GM12875 (cell line): ENCODE measurements at regions not wholly inside any gene's neighbourhood (a gene's known extent, or its start where the extent isn't known, plus 50 kb on each side); places are given as distances from the start of the nearest gene placed in this dataset.

Experiments
- H3K4me3 ChIP-seq: one replicate; pipeline ENCODE4 v1.5.1; 2011; ENCODE audit warnings: low read depth, low read length, control low read depth
- TF ChIP-seq, protein P1 (sequence below): IDR thresholded peaks from 2 replicates; pipeline ENCODE4 v1.5.1; 2011; ENCODE audit warnings: low read depth, mild to moderate bottlenecking, control low read depth, inconsistent platforms, low read length, moderate library complexity, borderline replicate concordance; ENCODE audit not compliant: insufficient read depth

DNA sequence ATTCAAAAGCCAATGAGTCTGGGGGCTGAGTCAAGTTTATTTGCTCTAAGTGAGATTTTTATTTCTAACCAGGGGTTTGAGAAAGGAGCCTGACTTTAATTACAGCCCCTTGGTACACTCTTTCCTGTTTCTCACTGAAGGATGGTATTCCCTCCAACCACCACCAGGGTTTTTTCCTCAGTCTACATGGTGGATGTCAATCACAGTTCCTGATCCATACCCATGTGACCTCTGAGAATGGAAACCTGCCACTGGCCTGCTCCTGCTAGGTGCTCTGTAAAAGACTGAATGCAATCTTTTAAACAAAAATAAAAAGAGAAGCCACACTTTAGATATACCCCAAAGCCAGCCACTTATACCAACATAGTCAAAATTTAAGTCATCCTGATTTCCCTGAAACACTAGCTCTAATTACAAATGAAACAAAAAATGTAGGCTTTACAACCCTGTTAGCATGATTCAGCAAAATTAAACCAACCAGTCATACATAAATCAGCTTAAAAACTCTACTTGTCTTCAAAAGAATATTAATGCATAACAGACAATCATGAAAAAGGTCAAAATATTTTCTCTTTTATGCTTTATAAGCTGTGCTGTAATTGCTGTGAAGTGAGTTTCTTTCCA is 112.1 kb upstream of the NWD2 start:
- TF ChIP-seq, protein P1, sequence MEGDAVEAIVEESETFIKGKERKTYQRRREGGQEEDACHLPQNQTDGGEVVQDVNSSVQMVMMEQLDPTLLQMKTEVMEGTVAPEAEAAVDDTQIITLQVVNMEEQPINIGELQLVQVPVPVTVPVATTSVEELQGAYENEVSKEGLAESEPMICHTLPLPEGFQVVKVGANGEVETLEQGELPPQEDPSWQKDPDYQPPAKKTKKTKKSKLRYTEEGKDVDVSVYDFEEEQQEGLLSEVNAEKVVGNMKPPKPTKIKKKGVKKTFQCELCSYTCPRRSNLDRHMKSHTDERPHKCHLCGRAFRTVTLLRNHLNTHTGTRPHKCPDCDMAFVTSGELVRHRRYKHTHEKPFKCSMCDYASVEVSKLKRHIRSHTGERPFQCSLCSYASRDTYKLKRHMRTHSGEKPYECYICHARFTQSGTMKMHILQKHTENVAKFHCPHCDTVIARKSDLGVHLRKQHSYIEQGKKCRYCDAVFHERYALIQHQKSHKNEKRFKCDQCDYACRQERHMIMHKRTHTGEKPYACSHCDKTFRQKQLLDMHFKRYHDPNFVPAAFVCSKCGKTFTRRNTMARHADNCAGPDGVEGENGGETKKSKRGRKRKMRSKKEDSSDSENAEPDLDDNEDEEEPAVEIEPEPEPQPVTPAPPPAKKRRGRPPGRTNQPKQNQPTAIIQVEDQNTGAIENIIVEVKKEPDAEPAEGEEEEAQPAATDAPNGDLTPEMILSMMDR: peak; percentile 18; the same call in 1 of the 2 replicates
- no peak overlapping the region for H3K4me3 ChIP-seq

DNA sequence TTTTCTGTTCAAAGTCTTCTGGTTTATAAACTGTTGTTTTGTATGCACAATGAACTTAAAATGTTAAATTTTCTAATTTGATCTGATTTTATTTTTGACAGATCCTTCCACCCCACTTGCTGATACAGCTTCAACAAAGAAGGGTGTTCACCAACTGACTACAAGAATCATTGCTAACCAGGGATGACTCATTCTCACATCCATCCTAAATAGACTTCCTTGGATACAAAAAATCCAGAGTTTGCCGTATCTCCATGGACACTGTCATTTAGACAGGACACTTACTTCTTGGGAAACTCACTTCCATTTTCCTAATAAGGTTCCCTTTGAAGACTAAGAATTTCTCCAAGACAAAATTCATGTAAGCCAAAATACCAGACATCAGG is 111.6 kb upstream of the NWD2 start:
- TF ChIP-seq, protein P1: no peak
- no peak overlapping the region for H3K4me3 ChIP-seq

DNA sequence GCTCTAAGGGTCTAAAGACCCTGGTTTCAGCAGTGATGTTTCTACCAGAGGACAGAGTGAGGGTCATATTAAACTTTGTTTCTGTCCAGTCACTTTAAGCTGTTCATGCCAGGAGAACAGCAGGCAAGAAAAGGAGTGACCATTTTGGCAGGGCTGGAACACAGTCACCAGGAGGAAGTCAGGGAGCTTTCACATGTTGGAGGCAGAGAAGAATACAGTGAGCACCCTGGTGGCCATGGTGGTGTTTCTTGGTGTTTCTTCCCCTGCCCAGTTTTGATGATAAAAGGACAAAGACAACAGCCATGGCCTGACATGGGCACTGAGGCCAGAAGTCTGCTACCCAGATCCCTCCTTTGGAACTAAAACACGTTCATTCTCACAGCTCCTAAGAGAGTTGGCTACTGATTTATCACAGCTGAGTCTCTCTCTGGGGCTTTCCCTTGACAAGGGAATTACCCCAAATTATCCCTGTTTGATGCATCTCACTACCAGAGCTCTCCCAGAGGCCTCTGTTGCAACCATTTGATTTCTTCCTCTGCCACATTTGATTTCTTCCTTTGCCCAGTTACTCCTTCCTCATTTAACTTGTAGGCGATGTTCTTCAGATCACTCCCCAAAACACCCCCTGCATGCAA is 106.4 kb upstream of the NWD2 start:
- TF ChIP-seq, protein P1: no peak
- no peak overlapping the region for H3K4me3 ChIP-seq

DNA sequence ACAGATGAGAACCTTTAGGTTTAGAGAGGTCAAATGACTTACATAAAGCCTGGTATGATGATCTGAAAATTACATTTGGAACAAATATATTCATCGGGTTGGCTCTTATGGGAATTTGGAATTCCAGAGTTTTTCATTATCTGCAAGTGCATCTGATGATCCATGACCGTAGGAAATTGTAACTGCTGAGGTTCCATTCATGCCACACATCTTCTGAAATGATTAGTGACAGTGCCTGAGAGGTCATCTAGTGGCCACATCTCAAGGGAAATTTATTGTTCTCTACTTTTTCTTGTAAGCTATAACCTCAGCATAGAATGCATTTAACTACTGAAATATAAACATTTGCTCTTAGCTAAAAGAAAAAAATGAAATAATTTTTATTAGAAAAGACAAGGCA is 105.8 kb upstream of the NWD2 start:
- H3K4me3 ChIP-seq: no peak overlapping the region
- TF ChIP-seq, protein P1: no peak

DNA sequence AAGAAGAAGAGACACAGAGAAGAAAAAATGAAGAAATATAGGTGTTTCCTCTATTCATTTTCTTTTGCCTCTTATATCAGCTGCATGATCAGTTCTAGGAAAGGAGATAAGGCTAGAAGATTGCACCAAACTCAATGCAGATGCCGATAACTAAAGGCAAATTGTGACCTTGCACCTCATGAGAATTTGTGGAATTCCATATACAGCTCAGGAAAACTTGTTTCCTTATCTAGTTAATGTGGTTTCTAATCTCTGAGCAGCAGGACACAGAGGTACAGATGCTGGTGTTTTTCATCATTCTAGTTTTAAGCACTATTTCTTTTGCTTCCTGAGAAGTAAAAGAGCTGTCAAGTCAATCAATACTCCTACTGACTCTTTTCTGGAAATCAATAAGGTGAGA is 104.6 kb upstream of the NWD2 start:
- H3K4me3 ChIP-seq: no peak overlapping the region
- TF ChIP-seq, protein P1: no peak

DNA sequence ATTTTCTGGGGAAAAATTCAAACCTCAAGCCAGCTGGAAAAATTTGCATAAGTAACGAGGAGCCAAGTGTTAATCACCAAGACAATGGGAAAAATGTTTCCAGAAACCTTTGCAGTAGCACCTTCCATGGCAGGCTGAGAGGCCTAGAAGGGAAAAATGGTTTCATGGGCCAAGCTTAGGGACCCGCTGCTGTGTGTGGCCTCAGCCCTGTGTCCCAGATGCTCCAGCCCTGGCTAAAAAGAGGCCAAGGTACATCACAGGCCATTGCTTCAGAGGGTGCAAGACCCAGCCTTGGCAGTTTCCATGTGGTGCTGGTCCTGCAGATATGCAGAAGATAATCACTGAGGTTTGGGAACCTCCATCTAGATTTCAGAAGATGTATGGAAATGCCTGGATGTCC is 98.3 kb upstream of the NWD2 start:
- H3K4me3 ChIP-seq: no peak overlapping the region
- TF ChIP-seq, protein P1: no peak
